ENCODE measurements at regions not wholly inside any gene's neighbourhood (a gene's known extent, or its start where the extent isn't known, plus 50 kb on each side); places are given as distances from the start of the nearest gene placed in this dataset.
A peak's percentile ranks its signal among the peaks of the same experiment; 100 is the strongest.

DNA sequence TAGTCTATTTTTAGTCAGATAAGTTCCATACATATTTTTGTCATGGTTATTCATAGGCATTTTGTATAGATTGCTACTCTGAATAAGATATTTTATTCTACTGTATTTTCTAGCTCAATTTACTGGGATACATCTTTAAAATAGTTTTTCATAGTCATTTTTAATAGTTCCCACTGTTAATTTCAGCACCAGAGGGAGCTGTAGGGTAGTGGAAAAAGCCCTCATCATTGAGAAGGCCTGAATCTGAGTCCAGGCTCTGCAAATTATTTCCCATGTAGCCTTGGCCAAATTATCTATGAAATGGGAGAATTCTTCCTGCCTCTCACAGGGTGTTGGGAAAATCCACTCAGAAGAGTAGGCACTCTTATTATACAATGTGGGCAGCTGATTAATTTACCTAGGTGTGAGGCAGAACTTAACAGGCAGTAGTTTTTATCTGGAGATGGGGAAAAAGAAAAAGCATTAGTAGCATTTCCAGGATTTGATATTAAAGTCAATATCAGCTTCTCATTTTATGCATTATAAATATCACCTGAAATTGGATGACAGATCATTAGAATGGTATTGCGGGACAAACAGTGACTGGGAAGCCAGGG lies 102.9 kb upstream of the PAQR3 start:
- DNase-seq = peak; percentile 35
- Histone ChIP-seq H3K4me3 (no peak overlapping the region), H3K9ac (ENCODE audit: low read depth in 2 of 2, low read length in 2 of 2) (no peak overlapping the region), H3K27me3 (no peaks in the 10 kb centered on the region), H3K4me1 (no peaks in the 10 kb centered on the region), H3K9me3 (no peaks in the 10 kb centered on the region), H3K36me3 (no peaks in the 10 kb centered on the region), H3K27ac (no peak overlapping the region)
- intact Hi-C loops (cut with DNase I) = loop anchor here (5.0 to 10.0 kb wide), 2 partner anchors 535 to 1173 kb away; no protein-coding TSS in a partner anchor
- peak; percentile 43 for TF ChIP-seq CTCF (IDR thresholded peaks at IDR 0.05)

DNA sequence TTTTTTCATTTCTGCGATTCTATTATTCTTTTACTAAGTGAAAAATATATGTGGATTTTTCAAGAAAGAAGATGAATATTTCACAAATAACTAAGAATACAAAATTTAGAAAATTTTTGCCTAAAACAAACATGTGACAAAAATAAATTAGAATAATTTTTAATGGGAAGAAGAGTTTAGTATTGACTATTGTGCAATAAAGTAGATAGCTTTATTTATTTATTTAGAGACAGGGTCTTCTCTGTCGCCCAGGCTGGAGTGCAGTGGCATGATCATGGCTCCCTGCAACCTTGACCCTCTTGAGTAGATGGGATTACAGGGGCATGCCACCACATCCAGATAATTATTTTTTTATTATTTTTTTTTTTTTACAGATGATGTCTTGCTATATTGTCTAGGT lies 95.3 kb upstream of the PAQR3 start:
- no peaks in the 10 kb centered on the region for H3K27me3 ChIP-seq
- H3K27ac ChIP-seq = no peak overlapping the region
- H3K4me3 ChIP-seq = no peak overlapping the region
- DNase-seq = no peak
- H3K9me3 ChIP-seq = no peaks in the 10 kb centered on the region
- H3K9ac ChIP-seq (ENCODE audit: low read depth in 2 of 2, low read length in 2 of 2) = no peak overlapping the region
- no peaks in the 10 kb centered on the region for H3K4me1 ChIP-seq
- H3K36me3 ChIP-seq = no peaks in the 10 kb centered on the region
- no peak for TF ChIP-seq CTCF (IDR thresholded peaks at IDR 0.05)
- intact Hi-C loops (cut with DNase I) = no loop called here

- Histone ChIP-seq H3K4me1 (no peaks in the 10 kb centered on the region), H3K36me3 (no peaks in the 10 kb centered on the region), H3K27ac (no peak overlapping the region), H3K9ac (ENCODE audit: low read depth in 2 of 2, low read length in 2 of 2) (no peak overlapping the region), H3K4me3 (no peak overlapping the region), H3K27me3 (no peaks in the 10 kb centered on the region), H3K9me3 (no peaks in the 10 kb centered on the region)
- DNase-seq = no peak
- intact Hi-C loops (cut with DNase I) = no loop called here
- no peak for TF ChIP-seq CTCF (IDR thresholded peaks at IDR 0.05)
These were observed 91.7 kb upstream of the PAQR3 start for GRCh38 chr4:79030973-79031372.

- no peak overlapping the region for H3K27ac ChIP-seq
- intact Hi-C loops (cut with DNase I) = no loop called here
- no peaks in the 10 kb centered on the region for H3K27me3 ChIP-seq
- H3K4me3 ChIP-seq = no peak overlapping the region
- H3K36me3 ChIP-seq = no peaks in the 10 kb centered on the region
- H3K4me1 ChIP-seq = no peaks in the 10 kb centered on the region
- no peaks in the 10 kb centered on the region for H3K9me3 ChIP-seq
- TF ChIP-seq CTCF (IDR thresholded peaks at IDR 0.05) = no peak
- H3K9ac ChIP-seq (ENCODE audit: low read depth in 2 of 2, low read length in 2 of 2) = no peak overlapping the region
- DNase-seq = no peak
These were observed 88.4 kb upstream of the PAQR3 start for GRCh38 chr4:79027656-79028055.

DNA sequence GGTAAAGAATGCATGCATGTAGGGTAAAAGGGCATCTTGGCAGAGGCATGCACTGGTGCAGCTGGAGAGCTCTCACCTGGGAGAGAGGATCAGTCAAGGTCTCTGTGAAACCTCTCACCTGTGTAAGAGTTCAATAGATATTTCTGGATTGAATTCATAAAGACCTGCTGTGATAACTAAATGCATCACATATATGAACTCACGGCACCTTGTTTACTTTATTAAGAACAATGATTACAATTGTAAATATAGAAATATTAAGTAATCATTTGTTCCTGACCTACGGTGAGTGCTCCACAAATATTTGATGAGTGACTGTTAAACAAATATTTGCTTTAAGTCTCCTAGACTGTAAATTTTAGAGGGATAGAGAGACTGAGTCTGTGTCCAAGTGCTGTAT lies 85.9 kb upstream of the PAQR3 start:
- no peak for TF ChIP-seq CTCF (IDR thresholded peaks at IDR 0.05)
- H3K9ac ChIP-seq (ENCODE audit: low read depth in 2 of 2, low read length in 2 of 2) = no peak overlapping the region
- DNase-seq = no peak
- no peak overlapping the region for H3K4me3 ChIP-seq
- intact Hi-C loops (cut with DNase I) = no loop called here
- no peaks in the 10 kb centered on the region for H3K9me3 ChIP-seq
- H3K27me3 ChIP-seq = no peaks in the 10 kb centered on the region
- no peak overlapping the region for H3K27ac ChIP-seq
- H3K36me3 ChIP-seq = no peaks in the 10 kb centered on the region
- no peaks in the 10 kb centered on the region for H3K4me1 ChIP-seq

Measured in colonic mucosa (tissue), 4 donors.